H7 (cell line): ENCODE measurements at regions not wholly inside any gene's neighbourhood (a gene's known extent, or its start where the extent isn't known, plus 50 kb on each side); places are given as distances from the start of the nearest gene placed in this dataset.

Experiments
- DNase-seq: peaks from one replicate; pipeline ENCODE4 v3.0.0; 2012
- H3K27me3 ChIP-seq: 2 replicates; pipeline ENCODE4 v1.6.0; 2011; ENCODE audit warnings: mild to moderate bottlenecking, low read length; ENCODE audit not compliant: control insufficient read depth, insufficient read depth
- H3K36me3 ChIP-seq: replicated peaks from 2 replicates; pipeline ENCODE4 v1.5.1; 2011; ENCODE audit warnings: low read length; ENCODE audit not compliant: control insufficient read depth, insufficient read depth
- H3K4me3 ChIP-seq: 2 replicates; pipeline ENCODE4 v1.5.1; 2011; ENCODE audit warnings: low read depth, mild to moderate bottlenecking, control low read depth, low read length, moderate library complexity; ENCODE audit not compliant: insufficient read depth

GRCh38 chr17:72175787-72176515 is 55.1 kb downstream of the SOX9 start:
- no peak for DNase-seq
- Histone ChIP-seq H3K36me3 (no peaks in the 10 kb centered on the region), H3K4me3 (no peak overlapping the region), H3K27me3 (no peaks in the 10 kb centered on the region)

DNA sequence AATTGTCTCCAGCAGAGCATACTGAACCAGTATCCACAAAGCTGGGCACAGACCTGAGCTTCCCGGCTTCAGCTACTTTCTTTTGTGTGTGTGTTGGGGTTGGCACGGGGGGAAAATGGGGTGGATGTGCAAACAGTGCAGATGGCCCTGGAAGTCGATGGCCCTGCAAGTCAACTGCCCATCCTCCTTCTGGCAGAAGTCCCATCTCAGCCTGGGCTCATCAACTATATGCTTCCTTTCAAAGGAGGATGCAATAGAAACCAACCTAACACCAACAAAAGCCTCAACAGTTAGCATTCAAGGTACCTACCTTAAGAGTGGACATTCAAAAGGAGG is 55.7 kb downstream of the SOX9 start:
- no peak overlapping the region for H3K4me3 ChIP-seq
- no peaks in the 10 kb centered on the region for H3K27me3 ChIP-seq
- no peaks in the 10 kb centered on the region for H3K36me3 ChIP-seq
- DNase-seq = no peak

DNA sequence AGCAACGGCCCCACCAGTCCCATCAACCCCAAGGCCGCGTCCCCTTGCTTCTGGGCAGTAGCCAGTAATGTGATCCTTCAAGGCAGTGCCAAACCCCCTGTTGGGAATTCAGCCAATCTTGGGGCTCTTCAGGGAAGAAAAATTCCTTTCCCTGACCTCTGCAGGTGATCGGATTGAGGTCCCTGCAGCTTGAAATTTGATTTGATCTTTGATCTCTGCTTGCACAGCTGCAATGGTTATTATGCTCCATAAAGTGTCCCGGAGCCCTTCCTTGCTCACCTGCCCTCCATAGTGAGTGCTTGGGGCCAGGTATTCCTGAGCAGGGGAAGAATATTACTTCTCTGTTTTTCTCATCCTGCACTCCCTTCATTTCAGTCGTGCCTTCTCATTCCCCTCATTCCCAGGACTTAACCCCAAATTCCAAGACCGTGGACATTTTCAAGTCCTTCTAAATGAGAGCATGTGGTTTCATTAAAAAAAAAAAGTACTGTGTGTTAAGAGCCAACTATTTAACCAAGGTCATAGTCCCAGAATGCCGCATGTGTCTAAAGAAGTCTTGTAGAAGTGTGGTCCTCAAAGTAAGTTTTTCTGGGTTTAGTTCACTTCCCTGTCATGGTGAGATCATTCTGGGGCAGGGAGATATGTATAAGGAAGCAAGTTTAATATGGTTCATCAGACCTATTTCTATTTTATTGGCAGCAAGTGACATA is 56.3 kb downstream of the SOX9 start:
- Histone ChIP-seq H3K4me3 (no peak overlapping the region), H3K36me3 (no peaks in the 10 kb centered on the region), H3K27me3 (no peaks in the 10 kb centered on the region)
- no peak for DNase-seq

- Histone ChIP-seq H3K27me3 (no peaks in the 10 kb centered on the region), H3K4me3 (no peak overlapping the region), H3K36me3 (no peaks in the 10 kb centered on the region)
- DNase-seq = no peak
These were observed 56.9 kb downstream of the SOX9 start for GRCh38 chr17:72177738-72178137.

GRCh38 chr17:72182371-72182873 is 61.6 kb downstream of the SOX9 start:
- no peaks in the 10 kb centered on the region for H3K27me3 ChIP-seq
- H3K36me3 ChIP-seq = no peaks in the 10 kb centered on the region
- no peak overlapping the region for H3K4me3 ChIP-seq
- peak; percentile 42 for DNase-seq

DNA sequence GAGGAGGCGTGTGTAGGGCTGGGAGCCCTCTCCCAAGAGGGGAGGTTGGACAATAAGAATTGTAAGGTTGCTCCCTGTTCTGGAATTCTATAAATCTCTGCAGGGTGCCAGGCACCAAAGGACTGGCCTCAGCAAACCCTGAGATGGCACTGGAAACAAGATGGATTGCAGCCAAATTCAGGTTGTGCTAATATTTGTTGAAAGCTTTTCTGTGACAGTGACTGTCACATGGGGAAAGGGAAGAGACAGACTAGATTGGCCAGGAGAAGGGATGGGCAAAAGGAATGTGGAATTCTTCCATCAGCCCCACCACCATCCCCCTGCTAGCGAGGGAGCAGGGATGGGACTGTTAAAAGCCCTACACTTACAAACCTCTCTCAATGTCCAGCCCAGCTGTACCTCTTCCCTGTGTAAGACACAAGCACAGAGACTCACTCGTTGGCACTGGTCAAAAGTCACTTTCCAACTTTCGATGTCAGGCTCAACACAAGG is 62.4 kb downstream of the SOX9 start:
- no peaks in the 10 kb centered on the region for H3K36me3 ChIP-seq
- no peak overlapping the region for H3K4me3 ChIP-seq
- no peak for DNase-seq
- H3K27me3 ChIP-seq = no peaks in the 10 kb centered on the region

DNA sequence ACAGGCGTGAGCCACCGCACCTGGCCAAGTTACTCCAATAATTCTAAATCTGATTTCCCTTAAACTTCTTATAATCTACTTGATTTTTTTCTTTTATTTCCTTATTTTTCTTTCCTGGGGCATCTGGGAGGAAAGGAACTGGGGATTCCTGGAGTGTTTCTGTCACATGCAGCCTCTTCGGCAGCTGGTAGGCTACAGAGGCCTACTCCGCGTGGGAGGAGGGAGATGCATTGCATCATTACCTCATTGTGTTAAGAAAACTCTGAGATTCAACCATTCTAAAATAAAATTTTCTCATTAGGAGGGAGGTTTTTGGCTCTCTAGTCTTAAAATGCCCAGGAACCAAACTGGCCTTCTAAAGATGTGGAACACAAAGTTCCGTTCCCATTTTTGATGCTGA is 64.0 kb downstream of the SOX9 start:
- Histone ChIP-seq H3K27me3 (no peaks in the 10 kb centered on the region), H3K4me3 (no peak overlapping the region), H3K36me3 (no peaks in the 10 kb centered on the region)
- DNase-seq = no peak

- no peak overlapping the region for H3K4me3 ChIP-seq
- H3K27me3 ChIP-seq = no peaks in the 10 kb centered on the region
- DNase-seq = no peak
- no peaks in the 10 kb centered on the region for H3K36me3 ChIP-seq
These were observed 64.7 kb downstream of the SOX9 start for GRCh38 chr17:72185564-72185963.

GRCh38 chr17:72187556-72187955 is 66.7 kb downstream of the SOX9 start:
- H3K36me3 ChIP-seq = no peaks in the 10 kb centered on the region
- DNase-seq = no peak
- H3K4me3 ChIP-seq = no peak overlapping the region
- no peaks in the 10 kb centered on the region; the same call in 1 of the 2 replicates for H3K27me3 ChIP-seq

- H3K36me3 ChIP-seq = no peaks in the 10 kb centered on the region
- no peak for DNase-seq
- H3K4me3 ChIP-seq = no peak overlapping the region
- H3K27me3 ChIP-seq = no peaks in the 10 kb centered on the region; the same call in 1 of the 2 replicates
These were observed 68.0 kb downstream of the SOX9 start for GRCh38 chr17:72188801-72189200.

DNA sequence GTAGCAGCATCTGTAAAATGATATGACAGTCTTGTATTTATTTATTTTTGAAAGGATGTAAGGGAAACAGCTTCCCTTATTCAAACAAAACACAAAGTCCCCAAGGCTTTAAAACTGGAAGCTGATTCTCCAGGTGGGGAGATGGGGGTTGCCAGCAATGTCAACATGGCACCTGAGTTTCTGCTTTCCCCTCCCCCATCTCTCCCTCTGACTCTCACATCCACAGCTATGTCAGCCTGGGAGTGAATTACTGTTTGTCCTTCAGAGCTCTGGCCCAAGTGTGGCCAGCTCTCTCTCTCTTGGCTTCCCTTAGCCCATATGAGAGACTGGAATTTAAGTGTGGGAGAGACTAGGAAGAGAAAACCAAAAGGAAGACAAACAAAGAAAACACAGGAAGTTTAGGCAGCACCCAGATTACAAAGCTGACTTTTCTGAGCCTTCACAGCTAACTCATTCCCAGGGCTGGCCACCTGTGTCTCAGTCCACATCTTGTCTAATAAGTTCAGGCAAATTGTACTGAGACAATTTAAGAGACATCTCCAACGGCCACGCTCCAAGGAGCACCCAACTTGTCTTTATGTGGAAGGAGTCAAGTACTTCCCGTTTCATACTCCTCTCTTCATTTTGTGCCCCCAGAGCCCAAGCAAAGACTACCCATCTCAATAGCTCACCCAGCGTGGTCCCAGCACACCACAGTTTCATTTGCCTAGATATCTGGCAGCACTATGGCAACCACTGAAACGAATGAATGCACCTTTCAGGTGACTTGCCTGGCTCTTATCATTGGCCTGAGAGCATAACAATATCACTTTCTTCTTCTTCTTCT is 69.2 kb downstream of the SOX9 start:
- Histone ChIP-seq H3K36me3 (no peaks in the 10 kb centered on the region), H3K27me3 (no peaks in the 10 kb centered on the region; the same call in 1 of the 2 replicates)

GRCh38 chr17:72191356-72191755 is 70.5 kb downstream of the SOX9 start:
- Histone ChIP-seq H3K36me3 (no peaks in the 10 kb centered on the region), H3K4me3 (no peak overlapping the region), H3K27me3 (no peaks in the 10 kb centered on the region; the same call in 1 of the 2 replicates)
- no peak for DNase-seq

More for the DNA sequence above, 69.2 kb downstream of the SOX9 start:
- no peak for DNase-seq
- H3K4me3 ChIP-seq = no peak overlapping the region

GRCh38 chr17:72191921-72192799 is 71.3 kb downstream of the SOX9 start:
- Histone ChIP-seq H3K36me3 (no peaks in the 10 kb centered on the region), H3K4me3 (no peak overlapping the region), H3K27me3 (no peaks in the 10 kb centered on the region; the same call in 1 of the 2 replicates)
- no peak for DNase-seq

- no peak overlapping the region for H3K4me3 ChIP-seq
- H3K36me3 ChIP-seq = no peaks in the 10 kb centered on the region
- no peaks in the 10 kb centered on the region; the same call in 1 of the 2 replicates for H3K27me3 ChIP-seq
- DNase-seq = no peak
These were observed 72.0 kb downstream of the SOX9 start for GRCh38 chr17:72192800-72193192.
